ENCODE measurements at regions not wholly inside any gene's neighbourhood (a gene's known extent, or its start where the extent isn't known, plus 50 kb on each side); places are given as distances from the start of the nearest gene placed in this dataset.

DNA sequence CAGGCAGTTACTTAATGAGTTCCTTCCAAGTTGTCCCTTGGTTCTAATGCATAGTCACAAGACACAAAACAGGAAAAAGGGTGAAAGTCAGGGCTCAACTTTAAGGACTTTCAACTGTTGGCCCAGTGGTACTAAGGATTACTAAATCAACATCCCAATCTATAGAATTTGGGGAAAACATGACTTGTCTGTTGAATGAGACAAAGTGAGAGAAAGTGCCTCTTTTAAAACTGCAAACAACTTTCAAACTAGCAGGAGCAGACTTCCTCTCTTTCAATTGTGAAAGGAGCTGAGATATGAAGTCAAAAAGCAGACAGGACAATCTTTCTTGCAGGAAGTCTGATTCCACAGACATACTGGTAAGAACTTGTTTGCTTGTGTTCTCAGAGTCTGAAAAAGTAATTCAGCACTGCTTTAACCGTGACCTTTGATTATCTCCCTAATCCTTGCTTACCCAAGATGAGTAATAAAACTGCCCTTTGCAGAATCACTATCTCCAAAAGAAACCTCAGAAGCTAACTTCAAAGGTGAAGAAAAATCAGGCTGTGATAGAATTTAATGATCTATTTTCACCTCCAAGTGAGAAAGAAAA, 960.7 kb upstream of the RAG2 start:
- Histone ChIP-seq H3K36me3 (replicated peaks; ENCODE audit: control insufficient read depth, insufficient read depth, low read length) (no peaks in the 10 kb centered on the region), H3K4me3 (ENCODE audit: insufficient read depth, low read depth, low read length) (no peak overlapping the region)
- no peak for DNase-seq

DNA sequence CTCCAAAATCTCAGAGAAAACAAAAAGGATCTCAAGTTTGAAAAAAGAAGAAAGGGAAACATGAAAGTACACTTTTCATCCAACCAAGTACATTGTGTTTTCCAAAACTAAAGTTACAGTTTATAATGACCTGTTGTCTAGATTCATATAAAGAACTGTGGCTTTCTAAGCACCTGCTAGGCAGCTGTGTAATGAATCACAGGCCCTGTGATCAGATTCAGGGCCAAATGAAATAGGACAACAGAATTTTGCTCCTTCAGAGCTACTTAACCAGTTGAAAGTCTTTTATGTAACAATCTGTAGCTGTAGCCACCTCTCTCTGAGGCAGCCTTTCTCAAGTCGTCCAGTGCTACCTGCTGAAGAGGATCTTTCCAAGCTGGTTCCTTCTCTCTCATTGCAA, 960.0 kb upstream of the RAG2 start:
- Histone ChIP-seq H3K4me3 (ENCODE audit: insufficient read depth, low read depth, low read length) (no peak overlapping the region), H3K36me3 (replicated peaks; ENCODE audit: control insufficient read depth, insufficient read depth, low read length) (no peaks in the 10 kb centered on the region), H3K27me3 (ENCODE audit: control insufficient read depth, insufficient read depth, low read length) (no peaks in the 10 kb centered on the region)
- DNase-seq = no peak

More for the DNA sequence above, 960.7 kb upstream of the RAG2 start:
- H3K27me3 ChIP-seq (ENCODE audit: control insufficient read depth, insufficient read depth, low read length) = no peaks in the 10 kb centered on the region

DNA sequence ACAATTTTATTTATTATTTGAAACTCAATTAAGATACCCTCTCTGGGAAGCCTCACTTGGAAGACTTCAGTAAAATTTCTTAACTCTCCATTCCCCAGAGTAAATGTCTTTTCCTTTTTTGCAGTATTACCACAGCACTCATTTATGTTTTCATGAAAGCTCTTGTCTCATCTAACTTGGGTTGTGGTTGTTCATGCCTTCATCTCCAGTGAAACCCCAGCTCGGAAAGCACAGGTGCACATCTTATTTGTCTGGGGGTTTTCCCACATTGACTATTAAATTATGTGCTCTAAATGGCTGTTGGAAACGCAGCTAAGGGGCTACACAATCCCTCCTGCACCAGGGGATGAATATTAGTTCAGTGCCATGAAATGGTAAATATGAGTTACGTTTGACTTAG, 954.2 kb upstream of the RAG2 start:
- Histone ChIP-seq H3K4me3 (ENCODE audit: insufficient read depth, low read depth, low read length) (no peak overlapping the region), H3K27me3 (ENCODE audit: control insufficient read depth, insufficient read depth, low read length) (no peaks in the 10 kb centered on the region), H3K36me3 (replicated peaks; ENCODE audit: control insufficient read depth, insufficient read depth, low read length) (no peaks in the 10 kb centered on the region)
- no peak for DNase-seq

DNA sequence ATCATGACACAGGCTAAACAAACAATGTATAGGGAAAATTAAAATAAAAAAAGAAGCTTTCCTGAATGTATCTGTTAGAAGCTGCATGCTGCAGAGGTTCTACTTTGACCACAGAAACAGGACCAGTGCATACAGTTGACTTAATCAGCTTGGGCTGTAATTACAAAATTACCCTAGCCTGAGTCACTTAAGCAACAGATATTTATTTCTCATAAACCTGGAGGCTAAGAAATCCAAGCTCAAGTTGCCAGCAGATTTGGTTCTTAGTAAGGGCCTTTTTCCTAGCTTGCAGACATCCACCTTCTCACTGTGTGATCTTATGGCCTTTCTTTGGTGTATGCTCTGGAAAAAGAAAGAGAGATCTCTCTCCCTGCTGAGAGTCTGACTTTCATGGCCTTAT, 946.5 kb upstream of the RAG2 start:
- Histone ChIP-seq H3K27me3 (ENCODE audit: control insufficient read depth, insufficient read depth, low read length) (no peaks in the 10 kb centered on the region), H3K36me3 (replicated peaks; ENCODE audit: control insufficient read depth, insufficient read depth, low read length) (no peaks in the 10 kb centered on the region), H3K4me3 (ENCODE audit: insufficient read depth, low read depth, low read length) (no peak overlapping the region)
- DNase-seq = no peak

DNA sequence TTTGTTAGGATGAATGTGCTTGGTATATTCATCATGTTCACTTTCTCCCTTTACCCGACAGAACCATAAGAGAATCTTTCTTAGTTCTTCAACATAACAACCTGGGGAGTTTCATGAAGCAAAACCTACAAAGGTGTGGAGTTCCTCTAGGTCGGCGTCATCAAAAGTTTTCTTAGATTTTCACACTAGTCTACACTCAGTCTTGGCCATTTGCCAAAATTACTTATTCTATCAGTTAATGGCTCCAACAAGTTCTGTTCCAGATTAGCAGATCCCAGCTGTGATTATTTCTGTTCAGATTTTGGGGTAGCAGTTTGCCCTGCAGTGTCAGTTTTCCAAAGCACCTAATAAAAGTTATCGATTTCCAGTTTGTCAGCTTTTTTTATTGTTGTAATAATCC, 935.8 kb upstream of the RAG2 start:
- no peaks in the 10 kb centered on the region for H3K36me3 ChIP-seq (replicated peaks; ENCODE audit: control insufficient read depth, insufficient read depth, low read length)
- no peaks in the 10 kb centered on the region for H3K27me3 ChIP-seq (ENCODE audit: control insufficient read depth, insufficient read depth, low read length)
- no peak for DNase-seq
- H3K4me3 ChIP-seq (ENCODE audit: insufficient read depth, low read depth, low read length) = no peak overlapping the region

DNA sequence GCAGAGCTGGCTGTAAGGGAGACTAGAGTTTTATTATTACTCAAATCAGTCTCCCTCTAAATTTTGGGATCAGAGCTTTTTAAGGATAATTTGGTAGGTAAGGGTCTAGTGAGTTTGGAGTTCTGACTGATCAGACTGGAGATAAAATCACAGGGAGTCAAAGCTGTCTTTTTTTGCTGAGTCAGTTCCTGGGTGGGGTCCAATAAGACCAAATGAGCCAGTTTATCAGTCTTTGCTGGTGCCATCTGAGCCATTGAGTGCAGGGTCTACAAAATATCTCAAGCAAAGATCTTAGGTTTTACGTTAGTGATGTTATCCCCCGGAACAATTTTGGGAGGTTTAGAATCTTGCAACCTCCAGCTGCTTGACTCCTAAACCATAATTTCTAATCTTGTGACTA, 935.1 kb upstream of the RAG2 start:
- Histone ChIP-seq H3K36me3 (replicated peaks; ENCODE audit: control insufficient read depth, insufficient read depth, low read length) (no peaks in the 10 kb centered on the region), H3K27me3 (ENCODE audit: control insufficient read depth, insufficient read depth, low read length) (no peaks in the 10 kb centered on the region), H3K4me3 (ENCODE audit: insufficient read depth, low read depth, low read length) (no peak overlapping the region)
- DNase-seq = no peak

DNA sequence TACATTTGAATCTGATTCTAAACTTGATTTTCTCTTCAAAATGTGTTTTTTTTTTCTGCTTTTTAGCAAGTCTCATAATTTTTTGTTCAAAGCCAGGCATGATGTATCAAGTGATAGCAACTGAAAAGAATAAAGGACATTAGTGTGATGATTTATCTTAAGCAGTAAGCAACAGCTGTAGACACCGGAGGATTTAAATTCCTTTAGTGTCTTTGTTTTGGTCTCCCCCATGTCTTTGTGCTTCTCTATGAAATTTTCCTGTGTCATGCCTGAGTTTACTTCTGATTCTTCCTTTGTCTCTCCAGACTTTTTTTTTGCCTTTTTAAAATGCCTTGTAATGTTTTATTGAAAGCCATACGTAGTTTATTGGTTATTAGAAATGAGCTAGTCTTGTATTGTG, 934.2 kb upstream of the RAG2 start:
- no peaks in the 10 kb centered on the region for H3K27me3 ChIP-seq (ENCODE audit: control insufficient read depth, insufficient read depth, low read length)
- no peak for DNase-seq
- H3K36me3 ChIP-seq (replicated peaks; ENCODE audit: control insufficient read depth, insufficient read depth, low read length) = no peaks in the 10 kb centered on the region
- no peak overlapping the region for H3K4me3 ChIP-seq (ENCODE audit: insufficient read depth, low read depth, low read length)

DNA sequence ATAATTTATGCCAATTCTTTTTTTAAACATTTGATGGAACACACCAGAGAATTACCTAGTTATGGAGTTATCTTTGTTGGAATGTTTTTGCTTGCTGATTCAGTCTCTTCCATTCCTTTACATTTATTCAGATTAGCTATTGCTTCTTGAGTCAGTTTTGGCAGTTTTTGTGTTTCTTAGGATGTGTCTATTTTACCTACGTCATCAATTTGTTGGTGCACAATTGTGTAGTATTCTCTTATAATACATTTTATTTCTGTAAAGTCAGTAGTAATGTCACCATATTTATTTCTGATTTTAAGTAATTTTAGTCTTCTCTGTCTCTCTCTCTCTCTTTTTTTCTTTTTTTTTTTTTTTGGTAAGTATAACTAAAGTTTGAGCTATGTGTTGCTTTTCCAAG, 929.5 kb upstream of the RAG2 start:
- DNase-seq = no peak
- Histone ChIP-seq H3K4me3 (ENCODE audit: insufficient read depth, low read depth, low read length) (no peak overlapping the region), H3K36me3 (replicated peaks; ENCODE audit: control insufficient read depth, insufficient read depth, low read length) (no peaks in the 10 kb centered on the region), H3K27me3 (ENCODE audit: control insufficient read depth, insufficient read depth, low read length) (no peaks in the 10 kb centered on the region)

DNA sequence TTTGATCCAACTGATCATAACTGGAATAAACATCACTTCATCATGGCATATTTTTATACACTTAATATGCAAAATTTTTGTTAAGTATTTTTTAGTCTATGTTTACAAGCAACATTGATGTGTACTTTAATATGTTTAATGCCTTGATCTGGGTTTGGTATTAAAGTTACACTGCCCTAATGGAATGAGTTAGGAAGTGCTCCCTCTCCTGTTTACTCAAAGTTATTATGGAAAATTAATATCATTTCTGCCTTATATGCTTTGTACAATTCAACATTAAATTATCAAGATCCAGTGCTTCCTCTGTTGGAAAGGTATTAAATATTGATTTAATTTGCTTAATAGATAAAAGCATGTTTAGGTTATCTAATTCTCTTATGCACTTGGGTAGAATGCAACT, 927.3 kb upstream of the RAG2 start:
- Histone ChIP-seq H3K36me3 (replicated peaks; ENCODE audit: control insufficient read depth, insufficient read depth, low read length) (no peaks in the 10 kb centered on the region), H3K27me3 (ENCODE audit: control insufficient read depth, insufficient read depth, low read length) (no peaks in the 10 kb centered on the region), H3K4me3 (ENCODE audit: insufficient read depth, low read depth, low read length) (no peak overlapping the region)
- DNase-seq = no peak

DNA sequence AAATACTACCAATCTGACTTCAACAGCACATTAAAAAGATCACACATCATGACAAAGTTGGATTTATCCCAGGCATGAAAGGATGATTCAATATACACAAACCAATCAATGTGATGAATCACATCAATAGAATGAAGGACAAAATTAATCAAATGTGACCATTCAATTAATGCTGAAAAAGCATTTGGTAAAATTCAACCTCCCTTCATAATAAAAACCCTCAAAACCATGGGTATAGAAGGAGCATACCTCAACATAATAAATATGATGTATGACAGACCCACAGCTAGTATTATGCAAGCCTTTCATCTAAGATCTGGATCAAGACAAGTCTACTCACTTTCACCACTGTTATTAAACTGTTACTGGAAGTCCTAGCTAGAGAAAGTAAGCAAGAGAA, 921.7 kb upstream of the RAG2 start:
- DNase-seq = no peak
- Histone ChIP-seq H3K4me3 (ENCODE audit: insufficient read depth, low read depth, low read length) (no peak overlapping the region), H3K36me3 (replicated peaks; ENCODE audit: control insufficient read depth, insufficient read depth, low read length) (no peaks in the 10 kb centered on the region), H3K27me3 (ENCODE audit: control insufficient read depth, insufficient read depth, low read length) (no peaks in the 10 kb centered on the region)

DNA sequence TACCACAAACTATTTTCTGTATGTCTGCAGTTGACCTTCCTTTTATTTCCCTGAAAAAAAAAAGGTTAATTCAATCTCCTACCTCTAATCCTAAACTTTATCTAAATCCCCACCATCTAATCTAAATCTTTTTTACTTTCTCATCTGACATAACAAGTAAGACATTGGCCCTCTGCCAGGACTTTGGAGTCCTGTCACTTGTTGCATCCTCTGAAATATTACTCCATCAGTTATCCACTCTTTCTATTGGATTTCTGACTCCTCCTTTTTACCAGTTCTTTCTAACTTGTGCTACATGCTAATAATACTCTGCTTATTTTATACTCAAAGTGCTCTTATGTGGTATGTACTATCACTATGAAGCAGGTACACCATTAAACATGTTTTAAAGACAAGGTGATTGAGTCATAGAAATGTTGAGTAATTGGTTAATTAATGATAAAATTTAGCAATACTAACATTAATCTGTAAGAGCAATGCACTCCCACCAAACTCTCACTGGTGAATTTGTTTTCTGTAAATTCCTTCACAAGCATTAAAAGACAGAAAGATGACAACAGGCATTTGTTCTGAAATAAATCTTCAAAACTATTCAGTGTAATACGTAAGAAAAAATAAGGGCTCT, 914.2 kb upstream of the RAG2 start:
- DNase-seq = no peak
- Histone ChIP-seq H3K4me3 (ENCODE audit: insufficient read depth, low read depth, low read length) (no peak overlapping the region), H3K27me3 (ENCODE audit: control insufficient read depth, insufficient read depth, low read length) (no peaks in the 10 kb centered on the region), H3K36me3 (replicated peaks; ENCODE audit: control insufficient read depth, insufficient read depth, low read length) (no peaks in the 10 kb centered on the region)

DNA sequence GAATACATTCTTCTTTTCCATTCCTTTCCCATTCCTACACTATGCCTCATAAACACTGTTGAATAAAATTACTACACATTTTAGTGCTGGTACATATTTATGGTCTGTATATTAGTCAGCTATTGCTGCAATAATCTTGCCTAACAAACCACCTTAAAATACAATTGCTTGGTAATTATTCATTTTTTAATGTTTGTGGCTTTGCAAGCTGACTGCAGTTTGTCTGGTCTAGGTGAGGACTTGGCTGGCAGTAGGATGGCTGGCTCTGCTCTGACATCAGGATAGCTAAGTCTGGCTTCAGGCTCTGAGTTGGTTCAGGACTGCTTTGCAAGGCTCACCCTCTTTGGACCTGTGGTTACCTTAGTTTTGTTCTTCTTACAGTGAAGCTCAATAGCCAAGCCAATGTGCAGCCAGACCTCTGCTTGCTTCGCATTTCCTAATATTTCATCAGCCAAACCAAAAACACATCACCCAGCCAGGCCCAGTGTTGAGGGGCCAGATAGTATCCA, 913.4 kb upstream of the RAG2 start:
- DNase-seq = no peak

DNA sequence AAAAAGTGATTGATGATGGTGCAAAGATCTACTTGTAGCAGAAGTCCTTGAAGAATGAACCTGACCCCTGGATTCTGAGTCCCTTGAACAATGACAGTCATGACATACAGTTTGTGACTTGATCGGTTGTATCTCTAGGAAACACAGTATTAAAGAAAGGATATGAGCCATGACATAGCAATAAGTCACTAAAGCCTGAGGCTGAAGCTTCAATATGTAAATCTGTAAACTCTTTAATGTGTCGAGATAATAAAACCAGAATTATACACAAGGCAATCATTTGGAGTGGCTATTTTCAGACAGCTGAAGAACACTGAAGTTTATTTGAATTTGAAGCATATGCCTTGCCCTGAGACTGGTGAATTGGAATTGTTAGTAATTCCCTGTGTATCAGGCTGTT, 911.5 kb upstream of the RAG2 start:
- Histone ChIP-seq H3K36me3 (replicated peaks; ENCODE audit: control insufficient read depth, insufficient read depth, low read length) (no peaks in the 10 kb centered on the region), H3K4me3 (ENCODE audit: insufficient read depth, low read depth, low read length) (no peak overlapping the region), H3K27me3 (ENCODE audit: control insufficient read depth, insufficient read depth, low read length) (no peaks in the 10 kb centered on the region)
- DNase-seq = no peak

More for the DNA sequence above, 913.4 kb upstream of the RAG2 start:
- no peaks in the 10 kb centered on the region for H3K36me3 ChIP-seq (replicated peaks; ENCODE audit: control insufficient read depth, insufficient read depth, low read length)
- no peaks in the 10 kb centered on the region for H3K27me3 ChIP-seq (ENCODE audit: control insufficient read depth, insufficient read depth, low read length)
- no peak overlapping the region for H3K4me3 ChIP-seq (ENCODE audit: insufficient read depth, low read depth, low read length)

DNA sequence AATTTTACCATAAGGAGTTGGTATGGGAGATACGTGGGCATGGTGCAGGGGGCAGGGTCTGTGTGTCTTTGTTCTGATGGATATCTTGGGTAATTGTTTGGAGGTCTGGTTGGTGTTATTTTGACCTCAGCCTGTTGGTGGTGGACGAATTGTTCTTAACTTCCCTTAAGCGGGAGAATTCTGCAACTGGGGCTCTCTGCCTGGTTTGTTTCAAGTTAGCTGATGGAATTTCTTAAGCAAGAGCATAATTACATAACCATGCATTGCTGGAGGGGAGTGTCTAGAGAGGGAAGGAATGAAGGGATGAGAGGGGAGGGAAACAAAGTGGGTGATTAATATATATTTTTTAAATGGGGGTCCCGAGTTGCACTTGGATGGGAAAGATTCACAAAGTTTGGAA, 908.5 kb upstream of the RAG2 start:
- Histone ChIP-seq H3K4me3 (ENCODE audit: insufficient read depth, low read depth, low read length) (no peak overlapping the region), H3K36me3 (replicated peaks; ENCODE audit: control insufficient read depth, insufficient read depth, low read length) (no peaks in the 10 kb centered on the region), H3K27me3 (ENCODE audit: control insufficient read depth, insufficient read depth, low read length) (no peaks in the 10 kb centered on the region)
- DNase-seq = no peak

DNA sequence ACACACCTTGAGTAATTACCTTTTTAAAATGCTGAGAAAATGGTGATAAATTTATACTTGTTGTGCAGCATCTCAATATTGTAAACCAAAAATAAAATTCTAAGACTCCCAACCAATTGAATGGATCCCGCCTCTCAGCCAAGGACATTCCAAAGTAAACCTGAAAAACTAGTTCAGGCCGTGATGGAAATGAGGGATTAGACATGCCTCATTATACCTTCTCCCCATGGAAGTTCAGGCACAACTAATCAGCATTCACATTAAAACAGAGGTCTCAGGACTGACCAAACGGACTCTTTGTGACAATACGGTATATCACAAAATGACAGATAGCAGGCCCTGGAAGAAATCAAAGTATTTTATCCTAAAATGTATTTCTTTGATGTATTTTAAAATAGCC, 907.4 kb upstream of the RAG2 start:
- Histone ChIP-seq H3K4me3 (ENCODE audit: insufficient read depth, low read depth, low read length) (no peak overlapping the region), H3K36me3 (replicated peaks; ENCODE audit: control insufficient read depth, insufficient read depth, low read length) (no peaks in the 10 kb centered on the region)
- no peak for DNase-seq

DNA sequence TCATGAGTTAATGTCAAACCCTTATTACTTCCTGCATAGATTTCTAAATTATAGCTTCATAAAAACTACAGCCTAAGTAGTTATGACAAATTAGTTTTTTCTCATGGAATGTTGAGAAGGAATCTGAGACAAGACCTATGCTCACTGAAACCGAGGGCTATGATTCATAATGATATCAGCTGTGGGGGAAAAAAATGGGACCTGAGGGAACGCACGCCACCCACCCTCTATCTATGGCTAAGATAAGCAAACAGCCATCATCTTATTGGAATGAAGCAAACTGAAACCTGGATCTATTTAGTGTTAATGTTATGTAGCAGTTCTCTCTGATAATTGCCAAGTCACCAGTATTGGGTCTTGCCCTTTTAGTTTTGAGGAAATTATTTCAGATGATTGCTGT, 906.9 kb upstream of the RAG2 start:
- Histone ChIP-seq H3K27me3 (ENCODE audit: control insufficient read depth, insufficient read depth, low read length) (no peaks in the 10 kb centered on the region), H3K36me3 (replicated peaks; ENCODE audit: control insufficient read depth, insufficient read depth, low read length) (no peaks in the 10 kb centered on the region), H3K4me3 (ENCODE audit: insufficient read depth, low read depth, low read length) (no peak overlapping the region)
- DNase-seq = no peak

More for the DNA sequence above, 907.4 kb upstream of the RAG2 start:
- no peaks in the 10 kb centered on the region for H3K27me3 ChIP-seq (ENCODE audit: control insufficient read depth, insufficient read depth, low read length)

Measured in H7 (cell line).